Neural cell (in vitro differentiated cells): ENCODE measurements at regions not wholly inside any gene's neighbourhood (a gene's known extent, or its start where the extent isn't known, plus 50 kb on each side); places are given as distances from the start of the nearest gene placed in this dataset.

Experiments used
- H2AFZ ChIP-seq: fragments of 200-600, 300-800 bp; sonication (generic), shearing (Covaris generic); 2 replicates; pipeline ENCODE4 v1.6.0; 2014; ENCODE audit warnings: low read depth, mild to moderate bottlenecking, antibody characterized with exemption, low read length, moderate library complexity
- H3F3A ChIP-seq: fragments of 200-600 bp; shearing (Covaris generic); 2 replicates; pipeline ENCODE4 v1.6.1; 2016; ENCODE audit warnings: mild to moderate bottlenecking, moderate library complexity, mixed read lengths, antibody characterized with exemption, low read length; ENCODE audit not compliant: insufficient read depth, poor library complexity, severe bottlenecking
- H3K27ac ChIP-seq: fragments of 200-600, 300-800 bp; sonication (generic), shearing (Covaris generic); 2 replicates; pipeline ENCODE4 v1.5.1; 2014; ENCODE audit warnings: mild to moderate bottlenecking, low read length, moderate library complexity
- H3K27me3 ChIP-seq: fragments of 300-800, 200-600 bp; sonication (generic), shearing (Covaris generic); 2 replicates; pipeline ENCODE4 v1.6.0; 2014; ENCODE audit warnings: mild to moderate bottlenecking, low read depth, low read length, moderate library complexity; ENCODE audit not compliant: insufficient read depth
- H3K36me3 ChIP-seq: fragments of 300-800, 200-600 bp; sonication (generic), shearing (Covaris generic); 2 replicates; pipeline ENCODE4 v1.5.1; 2014; ENCODE audit warnings: mild to moderate bottlenecking, antibody characterized with exemption, low read length, moderate library complexity; ENCODE audit not compliant: insufficient read depth
- H3K4me2 ChIP-seq: fragments of 300-800, 200-600 bp; sonication (generic), shearing (Covaris generic); 2 replicates; pipeline ENCODE4 v1.6.0; 2014; ENCODE audit warnings: mild to moderate bottlenecking, low read length
- H3K4me3 ChIP-seq: fragments of 300-800, 200-600 bp; sonication (generic), shearing (Covaris generic); 2 replicates; pipeline ENCODE4 v1.5.1; 2014; ENCODE audit warnings: mild to moderate bottlenecking, low read length, moderate library complexity
- H3K79me2 ChIP-seq: fragments of 200-600 bp; shearing (Covaris generic); replicated peaks from 2 replicates; pipeline ENCODE4 v1.6.0; 2014; ENCODE audit warnings: mild to moderate bottlenecking, low read length, moderate library complexity; ENCODE audit not compliant: insufficient read depth
- H3K9ac ChIP-seq: fragments of 300-800, 200-600 bp; sonication (generic), shearing (Covaris generic); 2 replicates; pipeline ENCODE4 v1.6.1; 2016; ENCODE audit warnings: mild to moderate bottlenecking, low read length, mixed read lengths
- H3K9me2 ChIP-seq: fragments of 200-600 bp; shearing (Covaris generic); 2 replicates; pipeline ENCODE4 v1.6.1; 2016; ENCODE audit warnings: mild to moderate bottlenecking, low read length, mixed read lengths; ENCODE audit not compliant: insufficient read depth
- H3K9me3 ChIP-seq: fragments of 200-600, 300-800 bp; sonication (generic), shearing (Covaris generic); 2 replicates; pipeline ENCODE4 v1.6.1; 2016; ENCODE audit warnings: mild to moderate bottlenecking, mixed run types, low read length, moderate library complexity, mixed read lengths
- H4K20me1 ChIP-seq: fragments of 200-600 bp; shearing (Covaris generic); 2 replicates; pipeline ENCODE4 v1.6.1; 2016; ENCODE audit warnings: mild to moderate bottlenecking, mixed run types; ENCODE audit not compliant: insufficient read depth
- CTCF ChIP-seq: fragments of 450-650 bp; IDR thresholded peaks from 2 replicates; pipeline ENCODE4 v1.5.1; 2014; ENCODE audit warnings: antibody characterized with exemption, mild to moderate bottlenecking, moderate library complexity; ENCODE audit not compliant: poor library complexity, severe bottlenecking
- EP300 ChIP-seq: fragments of 450-650 bp; conservative IDR thresholded peaks from 2 replicates; pipeline ENCODE4 v1.6.1; 2014; ENCODE audit warnings: antibody characterized with exemption, mild to moderate bottlenecking, moderate library complexity; ENCODE audit not compliant: poor library complexity, severe bottlenecking
- EZH2 ChIP-seq: fragments of 200-600, 300-800 bp; shearing (Covaris generic), sonication (generic); IDR thresholded peaks from 2 replicates; pipeline ENCODE4 v1.6.1; 2014; ENCODE audit warnings: antibody characterized with exemption, low read length, borderline replicate concordance, mild to moderate bottlenecking; ENCODE audit not compliant: insufficient read depth, poor library complexity, severe bottlenecking
- MXI1 ChIP-seq: fragments of 450-650 bp; conservative IDR thresholded peaks from 2 replicates; pipeline ENCODE4 v1.6.1; 2014; ENCODE audit warnings: antibody characterized with exemption, mild to moderate bottlenecking; ENCODE audit not compliant: poor library complexity, severe bottlenecking
- POLR2AphosphoS5 ChIP-seq: IDR thresholded peaks from 2 replicates; pipeline ENCODE4 v1.6.1; 2012
- RAD21 ChIP-seq: fragments of 450-650 bp; conservative IDR thresholded peaks from 2 replicates; pipeline ENCODE4 v1.6.1; 2014; ENCODE audit warnings: antibody characterized with exemption, mild to moderate bottlenecking, moderate library complexity
- REST ChIP-seq: IDR thresholded peaks from 2 replicates; pipeline ENCODE4 v1.6.1; 2012; ENCODE audit warnings: borderline replicate concordance
- SMC3 ChIP-seq: fragments of 450-650 bp; conservative IDR thresholded peaks from 2 replicates; pipeline ENCODE4 v1.6.1; 2014; ENCODE audit warnings: antibody characterized with exemption, mild to moderate bottlenecking, moderate library complexity; ENCODE audit not compliant: poor library complexity
- TAF1 ChIP-seq: IDR thresholded peaks from 2 replicates; pipeline ENCODE4 v1.6.1; 2012; ENCODE audit warnings: low read depth

GRCh38 chr4:178598672-178599071 lies 1156.4 kb upstream of the AGA start:
- Histone ChIP-seq H3K27me3 (no peaks in the 10 kb centered on the region), H3K9me2 (no peaks in the 10 kb centered on the region), H2AFZ (no peak overlapping the region), H3K4me3 (no peak overlapping the region), H3K79me2 (no peaks in the 10 kb centered on the region), H4K20me1 (no peaks in the 10 kb centered on the region), H3F3A (no peaks in the 10 kb centered on the region), H3K36me3 (no peaks in the 10 kb centered on the region), H3K27ac (no peak overlapping the region), H3K4me2 (no peak overlapping the region), H3K9ac (no peak overlapping the region), H3K9me3 (no peaks in the 10 kb centered on the region)
- no peak for TF ChIP-seq EP300
- no peak for TF ChIP-seq SMC3
- TF ChIP-seq CTCF: no peak
- no peak for TF ChIP-seq REST
- no peak for TF ChIP-seq POLR2AphosphoS5
- TF ChIP-seq EZH2: no peak
- no peak for TF ChIP-seq MXI1
- TF ChIP-seq TAF1: no peak
- TF ChIP-seq RAD21: no peak

- no peaks in the 10 kb centered on the region for H4K20me1 ChIP-seq
- no peaks in the 10 kb centered on the region for H3K79me2 ChIP-seq
- H3F3A ChIP-seq: no peaks in the 10 kb centered on the region
- H3K9ac ChIP-seq: no peak overlapping the region
- H3K4me2 ChIP-seq: no peak overlapping the region
- H3K9me2 ChIP-seq: no peaks in the 10 kb centered on the region
- H3K9me3 ChIP-seq: no peaks in the 10 kb centered on the region
- H2AFZ ChIP-seq: no peak overlapping the region
- TF ChIP-seq EP300: no peak
- TF ChIP-seq REST: no peak
- peak; percentile 50 for TF ChIP-seq SMC3
- TF ChIP-seq EZH2: no peak
- TF ChIP-seq RAD21: peak; percentile 60
- TF ChIP-seq TAF1: no peak
- peak; percentile 53 for TF ChIP-seq CTCF
- no peak for TF ChIP-seq POLR2AphosphoS5
- no peak for TF ChIP-seq MXI1
- H3K27me3 ChIP-seq: no peaks in the 10 kb centered on the region
- no peak overlapping the region for H3K27ac ChIP-seq
- H3K4me3 ChIP-seq: no peak overlapping the region
- H3K36me3 ChIP-seq: no peaks in the 10 kb centered on the region
These were observed 1157.3 kb upstream of the AGA start for GRCh38 chr4:178599521-178599920.
